Smooth muscle cell (in vitro differentiated cells): ENCODE measurements at regions not wholly inside any gene's neighbourhood (a gene's known extent, or its start where the extent isn't known, plus 50 kb on each side); places are given as distances from the start of the nearest gene placed in this dataset.

ENCODE experiments used
- DNase-seq: peaks from one replicate; lab custom pipeline; 2025; ENCODE audit not compliant: unreplicated experiment; lab: John Stamatoyannopoulos, UW
- H2AFZ ChIP-seq: fragments of 200-600 bp; sonication (generic); 2 replicates; pipeline ENCODE4 v1.6.0; 2016; ENCODE audit warnings: antibody characterized with exemption, low read depth, mild to moderate bottlenecking
- H3F3A ChIP-seq: fragments of 200-600 bp; sonication (generic); 2 replicates; pipeline ENCODE4 v1.6.0; 2017; ENCODE audit warnings: antibody characterized with exemption, low read depth
- H3K27ac ChIP-seq: fragments of 200-600 bp; sonication (generic); 2 replicates; pipeline ENCODE4 v1.5.1; 2016; ENCODE audit warnings: low read depth, mild to moderate bottlenecking
- H3K27me3 ChIP-seq: fragments of 200-600 bp; sonication (generic); 2 replicates; pipeline ENCODE4 v1.6.1; 2016; ENCODE audit warnings: low read depth, mild to moderate bottlenecking
- H3K36me3 ChIP-seq: fragments of 200-600 bp; sonication (generic); 2 replicates; pipeline ENCODE4 v1.5.1; 2016; ENCODE audit warnings: low read depth
- H3K4me1 ChIP-seq: fragments of 200-600 bp; sonication (generic); 2 replicates; pipeline ENCODE4 v1.5.1; 2016; ENCODE audit warnings: low read depth
- H3K4me2 ChIP-seq: fragments of 200-600 bp; sonication (generic); 2 replicates; pipeline ENCODE4 v1.6.0; 2016; ENCODE audit warnings: mild to moderate bottlenecking
- H3K4me3 ChIP-seq: fragments of 200-600 bp; sonication (generic); 2 replicates; pipeline ENCODE4 v1.5.1; 2016; ENCODE audit warnings: mild to moderate bottlenecking
- H3K79me2 ChIP-seq: fragments of 200-600 bp; sonication (generic); 2 replicates; pipeline ENCODE4 v1.6.0; 2016; ENCODE audit warnings: low read depth, mild to moderate bottlenecking
- H3K9ac ChIP-seq: fragments of 200-600 bp; sonication (generic); 2 replicates; pipeline ENCODE4 v1.6.0; 2016; ENCODE audit warnings: low read depth
- H3K9me3 ChIP-seq: fragments of 200-600 bp; sonication (generic); replicated peaks from 2 replicates; pipeline ENCODE4 v1.5.1; 2016; ENCODE audit warnings: low read depth
- H4K20me1 ChIP-seq: fragments of 200-600 bp; sonication (generic); 2 replicates; pipeline ENCODE4 v1.6.0; 2016; ENCODE audit warnings: low read depth
- CTCF ChIP-seq: fragments of 200-600 bp; sonication (generic); IDR thresholded peaks from 2 replicates; pipeline ENCODE4 v1.5.1; 2017; ENCODE audit warnings: borderline replicate concordance, mild to moderate bottlenecking, antibody characterized with exemption; ENCODE audit not compliant: insufficient read depth, poor library complexity, severe bottlenecking
- WGBS: methylation state at CpG from one replicate; pipeline ENCODE4 v1.1.7; 2016; ENCODE audit warnings: low lambda C conversion rate; 5-methylcytosine and 5-hydroxymethylcytosine counted together

- WGBS, result 26% methylated on average over 1 of the region's 1 CpG
These were observed 139.3 kb downstream of the CXCL12 start for GRCh38 chr10:44245601-44245938.

GRCh38 chr10:44244745-44245600, 139.9 kb downstream of the CXCL12 start:
- 90% methylated on average over 9 of the region's 9 CpGs for WGBS
- H3K27ac ChIP-seq, result no peak overlapping the region

More at GRCh38 chr10:44245601-44245938, 139.3 kb downstream of the CXCL12 start:
- H3K79me2 ChIP-seq, result no peaks in the 10 kb centered on the region
- H3K27me3 ChIP-seq, result no peaks in the 10 kb centered on the region
- no peak for DNase-seq
- H3K4me2 ChIP-seq, result no peak overlapping the region
- H3K9me3 ChIP-seq, result no peaks in the 10 kb centered on the region
- no peaks in the 10 kb centered on the region for H4K20me1 ChIP-seq
- H3K9ac ChIP-seq, result no peak overlapping the region
- H3K4me1 ChIP-seq, result no peaks in the 10 kb centered on the region
- H3K27ac ChIP-seq, result no peak overlapping the region
- H2AFZ ChIP-seq, result no peak overlapping the region
- no peak overlapping the region for H3K4me3 ChIP-seq
- H3K36me3 ChIP-seq, result no peaks in the 10 kb centered on the region
- TF ChIP-seq CTCF, result no peak
- no peaks in the 10 kb centered on the region for H3F3A ChIP-seq

GRCh38 chr10:44243851-44244510, 140.9 kb downstream of the CXCL12 start:
- H3F3A ChIP-seq, result no peaks in the 10 kb centered on the region
- no peak overlapping the region for H3K27ac ChIP-seq
- H3K36me3 ChIP-seq, result no peaks in the 10 kb centered on the region
- no peak overlapping the region for H3K9ac ChIP-seq
- 59% methylated on average over 7 of the region's 7 CpGs for WGBS
- H3K4me3 ChIP-seq, result no peak overlapping the region
- TF ChIP-seq CTCF, result no peak
- no peak overlapping the region for H3K4me2 ChIP-seq
- H2AFZ ChIP-seq, result no peak overlapping the region
- H3K4me1 ChIP-seq, result no peaks in the 10 kb centered on the region
- H3K79me2 ChIP-seq, result no peaks in the 10 kb centered on the region
- H3K27me3 ChIP-seq, result no peaks in the 10 kb centered on the region
- H3K9me3 ChIP-seq, result no peaks in the 10 kb centered on the region
- DNase-seq, result no peak
- H4K20me1 ChIP-seq, result no peaks in the 10 kb centered on the region

More at GRCh38 chr10:44244745-44245600, 139.9 kb downstream of the CXCL12 start:
- TF ChIP-seq CTCF, result no peak
- Histone ChIP-seq H3K9ac (no peak overlapping the region), H3K27me3 (no peaks in the 10 kb centered on the region), H3F3A (no peaks in the 10 kb centered on the region), H3K36me3 (no peaks in the 10 kb centered on the region), H3K4me2 (no peak overlapping the region), H4K20me1 (no peaks in the 10 kb centered on the region), H3K4me1 (no peaks in the 10 kb centered on the region), H3K9me3 (no peaks in the 10 kb centered on the region), H3K79me2 (no peaks in the 10 kb centered on the region), H3K4me3 (no peak overlapping the region), H2AFZ (no peak overlapping the region)
- DNase-seq, result no peak
